ENCODE measurements at regions not wholly inside any gene's neighbourhood (a gene's known extent, or its start where the extent isn't known, plus 50 kb on each side); places are given as distances from the start of the nearest gene placed in this dataset.

GRCh38 chr9:81031422-81032029 lies 657.8 kb downstream of the TLE1 start (continued):
- TF ChIP-seq ZBTB40 (IDR thresholded peaks at IDR 0.05), result no peak
- no peak for TF ChIP-seq ZBTB40 (CRISPR knock-in tag; IDR thresholded peaks at IDR 0.05)
- TF ChIP-seq ZNF776 (CRISPR knock-in tag; IDR thresholded peaks at IDR 0.05), result no peak
- TF ChIP-seq ZNF709 (CRISPR knock-in tag; IDR thresholded peaks at IDR 0.05), result no peak
- TF ChIP-seq ZNF18 (CRISPR knock-in tag; IDR thresholded peaks at IDR 0.05; ENCODE audit: insufficient replicate concordance), result no peak
- no peak for TF ChIP-seq POLR2AphosphoS5 (IDR thresholded peaks at IDR 0.05; ENCODE audit: low read depth, low read length)
- TF ChIP-seq RBM22 (optimal IDR thresholded peaks at IDR 0.05; ENCODE audit: low read length), result no peak
- TF ChIP-seq ZNF782 (CRISPR knock-in tag; IDR thresholded peaks at IDR 0.05; ENCODE audit: borderline replicate concordance), result no peak
- no peak for TF ChIP-seq ZNF281 (CRISPR knock-in tag; IDR thresholded peaks at IDR 0.05; ENCODE audit: borderline replicate concordance)
- no peak for TF ChIP-seq ZNF253 (CRISPR knock-in tag; IDR thresholded peaks at IDR 0.05; ENCODE audit: borderline replicate concordance)
- no peak for TF ChIP-seq U2AF2 (IDR thresholded peaks at IDR 0.05; ENCODE audit: low read depth, low read length)
- no peak for TF ChIP-seq KMT2A (CRISPR knock-in tag; IDR thresholded peaks at IDR 0.05)
- no peak for TF ChIP-seq SP140L (CRISPR knock-in tag; IDR thresholded peaks at IDR 0.05; ENCODE audit: borderline replicate concordance)
- TF ChIP-seq ZBTB21 (CRISPR knock-in tag; IDR thresholded peaks at IDR 0.05), result no peak
- TF ChIP-seq PHB2 (IDR thresholded peaks at IDR 0.05; ENCODE audit: partially characterized antibody), result no peak
- no peak for TF ChIP-seq DNMT1 (CRISPR knock-in tag; IDR thresholded peaks at IDR 0.05)
